OCI-LY1 (cell line): ENCODE measurements at regions not wholly inside any gene's neighbourhood (a gene's known extent, or its start where the extent isn't known, plus 50 kb on each side); places are given as distances from the start of the nearest gene placed in this dataset.

Experiments used
- CTCF ChIP-seq: fragments of 200-600 bp; sonication (generic), shearing (Covaris generic); IDR thresholded peaks from 2 replicates; pipeline ENCODE4 v1.5.1; 2017; ENCODE audit warnings: mild to moderate bottlenecking, antibody characterized with exemption, low read length, moderate library complexity, mixed read lengths
- EZH2 ChIP-seq: fragments of 200-600 bp; sonication (generic), shearing (Covaris generic); IDR thresholded peaks from 2 replicates; pipeline ENCODE4 v1.8.0; 2017; ENCODE audit warnings: borderline replicate concordance, mixed run types, mild to moderate bottlenecking, antibody characterized with exemption, low read length, moderate library complexity, mixed read lengths

- TF ChIP-seq CTCF (no peak), EZH2 (no peak)
Measured at GRCh38 chr2:107775791-107776190, 50.9 kb upstream of the RGPD4 start.
